ENCODE measurements at regions not wholly inside any gene's neighbourhood (a gene's known extent, or its start where the extent isn't known, plus 50 kb on each side); places are given as distances from the start of the nearest gene placed in this dataset.

- Histone ChIP-seq H3K9me3 (ENCODE audit: control insufficient read depth in 1 of 2, insufficient read depth in 1 of 2, low read length in 2 of 2) (peaks cover 0 to 4% of the 10 kb centered on the region in 2 experiments), H3K27ac (ENCODE audit: low read depth in 1 of 2, low read length in 2 of 2) (no peak overlapping the region), H3K4me3 (ENCODE audit: low read length) (no peak overlapping the region), H3K36me3 (ENCODE audit: insufficient read depth, low read length) (no peaks in the 10 kb centered on the region), H3K27me3 (ENCODE audit: control insufficient read depth in 1 of 2, insufficient read depth in 2 of 2, low read length in 2 of 2) (no peaks in the 10 kb centered on the region), H3K4me1 (ENCODE audit: insufficient read depth, low read length) (no peaks in the 10 kb centered on the region)
- TF ChIP-seq CTCF (IDR thresholded peaks at IDR 0.05), result no peak
- H3K27me3 Mint-ChIP-seq, result no peaks in the 10 kb centered on the region
- ATAC-seq (ENCODE audit: poor library complexity) (no peak), DNase-seq (no peak)
- H3K9me3 Mint-ChIP-seq, result peaks cover 4% of the 10 kb centered on the region
- intact Hi-C loops (cut with DNase I, micrococcal nuclease), result no loop called here
- no peak overlapping the region for H3K4me3 Mint-ChIP-seq
- H3K36me3 Mint-ChIP-seq (ENCODE audit: low read depth), result no peaks in the 10 kb centered on the region
- H3K4me1 Mint-ChIP-seq (ENCODE audit: low read depth), result no peaks in the 10 kb centered on the region
- no peak overlapping the region for H3K27ac Mint-ChIP-seq
- CTCF ChIA-PET, result no interaction called here
- POLR2A ChIA-PET, result no interaction called here
These were observed 847.1 kb upstream of the MBL2 start for GRCh38 chr10:53619671-53620070.

- Histone ChIP-seq H3K4me1 (ENCODE audit: insufficient read depth, low read length) (no peaks in the 10 kb centered on the region), H3K27ac (ENCODE audit: low read depth in 1 of 2, low read length in 2 of 2) (no peak overlapping the region), H3K4me3 (ENCODE audit: low read length) (no peak overlapping the region), H3K27me3 (ENCODE audit: control insufficient read depth in 1 of 2, insufficient read depth in 2 of 2, low read length in 2 of 2) (no peaks in the 10 kb centered on the region), H3K9me3 (ENCODE audit: control insufficient read depth in 1 of 2, insufficient read depth in 1 of 2, low read length in 2 of 2) (peaks cover 0 to 3% of the 10 kb centered on the region in 2 experiments), H3K36me3 (ENCODE audit: insufficient read depth, low read length) (no peaks in the 10 kb centered on the region)
- no peak for TF ChIP-seq CTCF (IDR thresholded peaks at IDR 0.05)
- Mint-ChIP-seq H3K27me3 (no peaks in the 10 kb centered on the region), H3K9me3 (peaks cover 4% of the 10 kb centered on the region), H3K4me1 (ENCODE audit: low read depth) (no peaks in the 10 kb centered on the region), H3K36me3 (ENCODE audit: low read depth) (no peaks in the 10 kb centered on the region), H3K27ac (no peak overlapping the region), H3K4me3 (no peak overlapping the region)
- ATAC-seq (ENCODE audit: poor library complexity) (no peak), DNase-seq (no peak)
- intact Hi-C loops (cut with DNase I, micrococcal nuclease), result no loop called here
- POLR2A ChIA-PET, result no interaction called here
- CTCF ChIA-PET, result no interaction called here
These were observed 835.1 kb upstream of the MBL2 start for GRCh38 chr10:53607691-53608090.

GRCh38 chr10:53606981-53607380, 834.4 kb upstream of the MBL2 start:
- H3K27ac ChIP-seq (ENCODE audit: low read depth in 1 of 2, low read length in 2 of 2), result no peak overlapping the region
- no peaks in the 10 kb centered on the region for H3K36me3 Mint-ChIP-seq (ENCODE audit: low read depth)
- DNase-seq, result no peak
- no peaks in the 10 kb centered on the region for H3K27me3 Mint-ChIP-seq
- ChIA-PET POLR2A (no interaction called here), CTCF (no interaction called here)
- H3K9me3 ChIP-seq (ENCODE audit: control insufficient read depth in 1 of 2, insufficient read depth in 1 of 2, low read length in 2 of 2), result peaks cover 0 to 3% of the 10 kb centered on the region in 2 experiments
- no peaks in the 10 kb centered on the region for H3K4me1 Mint-ChIP-seq (ENCODE audit: low read depth)
- no peak overlapping the region for H3K4me3 ChIP-seq (ENCODE audit: low read length)
- intact Hi-C loops (cut with DNase I, micrococcal nuclease), result no loop called here
- no peaks in the 10 kb centered on the region for H3K36me3 ChIP-seq (ENCODE audit: insufficient read depth, low read length)
- peaks cover 4% of the 10 kb centered on the region for H3K9me3 Mint-ChIP-seq
- no peaks in the 10 kb centered on the region for H3K27me3 ChIP-seq (ENCODE audit: control insufficient read depth in 1 of 2, insufficient read depth in 2 of 2, low read length in 2 of 2)
- no peak for ATAC-seq (ENCODE audit: poor library complexity)
- no peak for TF ChIP-seq CTCF (IDR thresholded peaks at IDR 0.05)
- no peak overlapping the region for H3K4me3 Mint-ChIP-seq
- H3K4me1 ChIP-seq (ENCODE audit: insufficient read depth, low read length), result no peaks in the 10 kb centered on the region
- no peak overlapping the region for H3K27ac Mint-ChIP-seq
